RWPE2 (cell line): ENCODE measurements at regions not wholly inside any gene's neighbourhood (a gene's known extent, or its start where the extent isn't known, plus 50 kb on each side); places are given as distances from the start of the nearest gene placed in this dataset.

Experiments
- ATAC-seq: fragments of 200-7000 bp; cut with Tn5 transposase; 3 replicates; pipeline ENCODE4 v1.9.1; 2021; ENCODE audit warnings: low read depth
- DNase-seq: peaks from one replicate; pipeline ENCODE4 v3.0.0-alpha.2; 2020; ENCODE audit warnings: low spot score
- H3K27ac ChIP-seq: fragments of 450-650 bp; 2 replicates; pipeline ENCODE4 v1.5.1; 2017; ENCODE audit warnings: mild to moderate bottlenecking; ENCODE audit not compliant: poor library complexity, severe bottlenecking
- H3K27me3 ChIP-seq: fragments of 250-450 bp; sonication (Bioruptor Pico); 2 replicates; pipeline ENCODE4 v1.5.1; 2021; ENCODE audit warnings: mild to moderate bottlenecking, moderate library complexity; ENCODE audit not compliant: insufficient read depth, poor library complexity, severe bottlenecking
- H3K36me3 ChIP-seq: fragments of 250-450 bp; sonication (Bioruptor Pico); 2 replicates; pipeline ENCODE4 v1.5.1; 2020; ENCODE audit warnings: low read depth, mild to moderate bottlenecking, moderate library complexity
- H3K4me1 ChIP-seq: fragments of 250-450 bp; sonication (Bioruptor Pico); 2 replicates; pipeline ENCODE4 v1.5.1; 2021; ENCODE audit warnings: mild to moderate bottlenecking, moderate library complexity; ENCODE audit not compliant: insufficient read depth, poor library complexity, severe bottlenecking
- H3K4me3 ChIP-seq: fragments of 250-450 bp; sonication (Bioruptor Pico); 2 replicates; pipeline ENCODE4 v1.5.1; 2021; ENCODE audit warnings: mild to moderate bottlenecking, moderate library complexity; ENCODE audit not compliant: severe bottlenecking
- H3K9me3 ChIP-seq: fragments of 250-450 bp; sonication (Bioruptor Pico); 2 replicates; pipeline ENCODE4 v1.5.1; 2021; ENCODE audit warnings: mild to moderate bottlenecking, moderate library complexity; ENCODE audit not compliant: severe bottlenecking
- CTCF ChIP-seq: fragments of 450-650 bp; IDR thresholded peaks from one replicate; pipeline ENCODE4 v1.5.1; 2017; ENCODE audit warnings: mild to moderate bottlenecking, moderate library complexity; ENCODE audit not compliant: poor library complexity, severe bottlenecking

- H3K4me1 ChIP-seq, result peaks cover 25% of the 10 kb centered on the region
- H3K9me3 ChIP-seq, result no peaks in the 10 kb centered on the region
- no peaks in the 10 kb centered on the region for H3K27me3 ChIP-seq
- H3K36me3 ChIP-seq, result no peaks in the 10 kb centered on the region
- H3K4me3 ChIP-seq, result no peak overlapping the region
- no peak for ATAC-seq
- no peak for DNase-seq
- no peak for TF ChIP-seq CTCF
- H3K27ac ChIP-seq, result peak overlapping the region; percentile 16
These were observed 69.3 kb upstream of the ATL2 start for GRCh38 chr2:38446418-38446817.

GRCh38 chr2:38444247-38444646 lies 67.2 kb upstream of the ATL2 start:
- DNase-seq (no peak), ATAC-seq (peak; percentile 59)
- H3K27me3 ChIP-seq, result no peaks in the 10 kb centered on the region
- no peak for TF ChIP-seq CTCF
- H3K4me1 ChIP-seq, result peaks cover 25% of the 10 kb centered on the region
- no peaks in the 10 kb centered on the region for H3K9me3 ChIP-seq
- no peaks in the 10 kb centered on the region for H3K36me3 ChIP-seq
- no peak overlapping the region for H3K27ac ChIP-seq
- no peak overlapping the region for H3K4me3 ChIP-seq

GRCh38 chr2:38442643-38443541 lies 65.8 kb upstream of the ATL2 start:
- Histone ChIP-seq H3K27me3 (no peaks in the 10 kb centered on the region), H3K9me3 (no peaks in the 10 kb centered on the region), H3K4me1 (peaks cover 25% of the 10 kb centered on the region), H3K36me3 (no peaks in the 10 kb centered on the region), H3K27ac (no peak overlapping the region), H3K4me3 (no peak overlapping the region)
- TF ChIP-seq CTCF, result no peak
- DNase-seq (no peak), ATAC-seq (peak; percentile 73)

- peaks cover 26% of the 10 kb centered on the region for H3K4me1 ChIP-seq
- H3K27ac ChIP-seq, result no peak overlapping the region
- H3K36me3 ChIP-seq, result no peaks in the 10 kb centered on the region
- DNase-seq, result no peak
- H3K27me3 ChIP-seq, result no peaks in the 10 kb centered on the region
- no peak for ATAC-seq
- no peak for TF ChIP-seq CTCF
- no peak overlapping the region for H3K4me3 ChIP-seq
- no peaks in the 10 kb centered on the region for H3K9me3 ChIP-seq
These were observed 64.3 kb upstream of the ATL2 start for GRCh38 chr2:38441346-38441745.

GRCh38 chr2:38440655-38441054 lies 63.6 kb upstream of the ATL2 start:
- Histone ChIP-seq H3K27ac (no peak overlapping the region), H3K9me3 (no peaks in the 10 kb centered on the region), H3K27me3 (no peaks in the 10 kb centered on the region), H3K36me3 (no peaks in the 10 kb centered on the region), H3K4me1 (peaks cover 26% of the 10 kb centered on the region), H3K4me3 (no peak overlapping the region)
- DNase-seq (no peak), ATAC-seq (no peak)
- no peak for TF ChIP-seq CTCF
